HepG2 (cell line): ENCODE measurements at regions not wholly inside any gene's neighbourhood (a gene's known extent, or its start where the extent isn't known, plus 50 kb on each side); places are given as distances from the start of the nearest gene placed in this dataset.

ENCODE experiments used
- ATAC-seq: fragments of 200-7000 bp; cut with Tn5 transposase; 3 replicates; pipeline ENCODE4 v1.9.1; 2020; ENCODE audit warnings: mild to moderate bottlenecking, moderate library complexity
- BruUV-seq: library from RNA; stranded (reverse); fragments of 400-500 nt; replicated peaks from 2 replicates; lab custom pipeline; 2021; lab: Mats Ljungman, UMichigan
- CTCF ChIA-PET: fragments of 300-600 bp; formaldehyde crosslinking; extraction: SDS; loops from one replicate; lab custom pipeline; 2021; ENCODE audit warnings: low total read pairs, inconsistent platforms, low intra/inter-chr PET ratio; lab: Yijun Ruan, JAX
- POLR2A ChIA-PET: fragments of 350-600 bp; sonication (Branson Sonifier 250); formaldehyde crosslinking; loops from one replicate; lab custom pipeline; 2020; ENCODE audit warnings: antibody characterized with exemption, inconsistent platforms; lab: Yijun Ruan, JAX
- DNase-seq: peaks from one replicate; pipeline ENCODE4 v3.0.0-alpha.2; 2015; ENCODE audit warnings: low spot score
- FAIRE-seq: peaks from 3 replicates; lab custom pipeline; 2011; peaks lifted over from hg19 to GRCh38; lab: Jason Lieb, UNC
- H2AFZ ChIP-seq: one replicate; pipeline ENCODE4 v1.6.1; 2011; ENCODE audit warnings: low read length, inconsistent platforms
- H3K27ac ChIP-seq: fragments of 300-600 bp; 3 replicates; pipeline ENCODE4 v1.8.0; 2011; ENCODE audit warnings: mixed run types, mild to moderate bottlenecking, mixed read lengths, low read length, inconsistent platforms; ENCODE audit not compliant: insufficient read depth; ENCODE audit errors: extremely low read length
- H3K27me3 ChIP-seq, 2 experiments: fragments of 200-600 bp in 1 of 2; 2 replicates in 1 of 2; 3 replicates in 1 of 2; pipeline versions ENCODE4 v1.6.0 to v1.8.0; 2011; ENCODE audit warnings: low read length in 2 of 2, mild to moderate bottlenecking in 2 of 2, moderate library complexity in 2 of 2, inconsistent platforms in 1 of 2; ENCODE audit not compliant: insufficient read depth in 2 of 2, control insufficient read depth in 1 of 2
- H3K36me3 ChIP-seq, 2 experiments: fragments of 200-600 bp in 1 of 2; replicated peaks in 1 of 2; 2 replicates in 1 of 2; 3 replicates in 1 of 2; pipeline versions ENCODE4 v1.5.1 to v1.8.0; 2011; ENCODE audit warnings: low read length in 2 of 2, inconsistent platforms in 1 of 2; ENCODE audit not compliant: insufficient read depth in 2 of 2, control insufficient read depth in 1 of 2
- H3K4me1 ChIP-seq: 2 replicates; pipeline ENCODE4 v1.5.1; 2012; ENCODE audit warnings: low read length, inconsistent platforms; ENCODE audit not compliant: insufficient read depth
- H3K4me2 ChIP-seq: 2 replicates; pipeline ENCODE4 v1.6.0; 2011; ENCODE audit warnings: low read depth, low read length, inconsistent platforms
- H3K4me3 ChIP-seq, 3 experiments: fragments of 200-600 bp in 1 of 3; sonication (generic), shearing (Covaris generic) in 1 of 3; replicated peaks in 1 of 3; 2 replicates each; pipeline ENCODE4 v1.5.1; 2011 to 2016; ENCODE audit warnings: low read length in 3 of 3, inconsistent platforms in 2 of 3, low read depth in 2 of 3, mild to moderate bottlenecking in 2 of 3, control low read depth in 1 of 3, mixed read lengths in 1 of 3; ENCODE audit not compliant: insufficient read depth in 1 of 3
- H3K79me2 ChIP-seq: one replicate; pipeline ENCODE4 v1.6.1; 2011; ENCODE audit warnings: low read length, inconsistent platforms; ENCODE audit not compliant: insufficient read depth
- H3K9ac ChIP-seq: 2 replicates; pipeline ENCODE4 v1.6.0; 2011; ENCODE audit warnings: mild to moderate bottlenecking, low read depth, low read length, inconsistent platforms; ENCODE audit not compliant: insufficient read depth
- H3K9me3 ChIP-seq: 2 replicates; pipeline ENCODE4 v1.5.1; 2012; ENCODE audit warnings: mild to moderate bottlenecking, low read length
- H4K20me1 ChIP-seq: 2 replicates; pipeline ENCODE4 v1.6.0; 2011; ENCODE audit warnings: inconsistent platforms, mild to moderate bottlenecking, low read length, moderate library complexity; ENCODE audit not compliant: insufficient read depth
- BRD4 ChIP-seq: sonication (generic); formaldehyde crosslinking; IDR thresholded peaks from 2 replicates; pipeline ENCODE4 v1.4.0; 2020; ENCODE audit warnings: missing genetic modification reagents
- CHD2 ChIP-seq: IDR thresholded peaks from 2 replicates; pipeline ENCODE4 v1.6.1; 2011; ENCODE audit warnings: low read depth, low read length, improper control_type of control experiment
- FOXA1 ChIP-seq, 2 experiments: fragments of 450-650 bp in 1 of 2; sonication (generic) in 1 of 2; formaldehyde crosslinking in 1 of 2; IDR thresholded peaks; 2 replicates each; pipeline versions ENCODE4 v1.4.0 to v1.6.1; 2016 to 2020; ENCODE audit warnings: missing genetic modification reagents in 1 of 2
- GTF3A ChIP-seq: sonication (generic); formaldehyde crosslinking; conservative IDR thresholded peaks from 2 replicates; pipeline ENCODE4 v1.4.0; 2020; ENCODE audit warnings: mild to moderate bottlenecking, missing genetic modification reagents
- NR1H2 ChIP-seq: sonication (generic); formaldehyde crosslinking; IDR thresholded peaks from 2 replicates; pipeline ENCODE4 v1.8.1; 2022; ENCODE audit warnings: low read depth, missing genetic modification reagents, borderline replicate concordance
- PBX3 ChIP-seq: sonication (generic); formaldehyde crosslinking; IDR thresholded peaks from 2 replicates; pipeline ENCODE4 v1.8.1; 2023; ENCODE audit warnings: missing genetic modification reagents, inconsistent platforms, borderline replicate concordance
- PREB ChIP-seq: sonication (generic); formaldehyde crosslinking; IDR thresholded peaks from 2 replicates; pipeline ENCODE4 v1.4.0; 2020; ENCODE audit warnings: missing genetic modification reagents
- RAD21 ChIP-seq: fragments of 450-650 bp; formaldehyde crosslinking; IDR thresholded peaks from 2 replicates; pipeline ENCODE4 v1.5.0; 2020; ENCODE audit warnings: mild to moderate bottlenecking
- ZNF382 ChIP-seq: sonication (generic); formaldehyde crosslinking; IDR thresholded peaks from 2 replicates; pipeline ENCODE4 v1.5.0; 2020; ENCODE audit warnings: missing genetic modification reagents, mild to moderate bottlenecking, borderline replicate concordance
- ZNF557 ChIP-seq: sonication (generic); formaldehyde crosslinking; IDR thresholded peaks from 2 replicates; pipeline ENCODE4 v1.4.0; 2020; ENCODE audit warnings: missing genetic modification reagents
- ZNF720 ChIP-seq: sonication (generic); formaldehyde crosslinking; IDR thresholded peaks from 2 replicates; pipeline ENCODE4 v1.4.0; 2020; ENCODE audit warnings: missing genetic modification reagents
- WGBS: methylation state at CpG from one replicate; pipeline ENCODE4 v1.1.6; 2017; ENCODE audit warnings: low lambda C conversion rate; 5-methylcytosine and 5-hydroxymethylcytosine counted together
- in situ Hi-C: cut with HindIII; loops from 2 replicates; pipeline ENCODE4 v1.10.0; 2017; ENCODE audit warnings: low pct_unique_long_range_greater_than_20kb; ENCODE audit not compliant: extremely low pct_ligation_motif_present
- intact Hi-C: fragments of 100-400 bp; cut with micrococcal nuclease; formaldehyde crosslinking; loops from one replicate; pipeline ENCODE4 v1.10.0; 2022; ENCODE audit not compliant: unreplicated experiment
- TF ChIP-seq, protein P1 (sequence below): sonication (generic); formaldehyde crosslinking; IDR thresholded peaks from 2 replicates; pipeline ENCODE4 v1.5.0; 2020; ENCODE audit warnings: mild to moderate bottlenecking, missing genetic modification reagents, borderline replicate concordance
- TF ChIP-seq, protein P2 (sequence below): sonication (generic); formaldehyde crosslinking; IDR thresholded peaks from 2 replicates; pipeline ENCODE4 v1.5.0; 2020; ENCODE audit warnings: missing genetic modification reagents

DNA sequence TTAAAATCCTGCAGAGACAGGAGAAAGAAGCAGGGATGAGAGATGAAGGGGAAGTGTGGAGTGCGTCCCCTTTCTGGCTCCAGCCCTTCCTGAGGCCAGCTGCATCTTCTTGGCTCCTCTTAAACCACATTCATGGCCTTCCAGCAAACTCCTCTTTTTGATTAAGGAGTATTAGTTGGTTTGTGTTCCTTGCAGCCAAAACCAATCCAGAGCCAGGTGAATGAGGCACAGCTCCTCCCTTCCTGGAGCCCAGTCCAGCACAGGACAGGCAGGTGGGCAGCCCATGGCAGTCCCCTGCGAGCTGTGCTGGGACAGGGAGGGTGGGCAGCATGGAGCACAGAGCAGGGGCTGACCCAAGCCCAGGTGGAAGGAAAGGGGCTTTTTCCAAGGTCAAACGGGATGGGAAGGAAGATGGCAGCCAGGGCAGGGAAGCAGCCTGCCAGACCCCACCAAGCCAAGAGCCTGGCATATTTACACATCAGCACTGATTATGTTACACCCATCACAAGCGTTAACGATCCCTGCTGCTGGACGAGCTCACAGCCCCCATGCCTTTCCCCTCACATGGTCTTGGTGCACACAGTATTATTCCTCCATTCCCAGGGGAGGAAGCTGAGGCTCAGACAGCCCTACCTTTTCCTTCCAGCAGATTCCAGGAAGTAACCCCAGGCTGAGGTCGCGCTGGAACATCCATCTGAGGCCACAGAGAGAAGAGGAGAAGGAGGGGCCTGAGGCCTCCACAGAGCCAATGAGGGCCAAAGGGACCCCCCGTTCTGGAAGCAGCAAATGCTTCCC lies 175.6 kb downstream of the SMAD6 start (continued):
- TF ChIP-seq PREB = no peak

- Histone ChIP-seq H3K27ac (no peak overlapping the region), H3K36me3 (no peaks in the 10 kb centered on the region), H3K27me3 (peaks cover 3 to 23% of the 10 kb centered on the region in 2 experiments; a peak in 2 of 5 replicates), H3K4me3 (no peak overlapping the region), H3K9ac (no peak overlapping the region), H3K79me2 (no peaks in the 10 kb centered on the region), H3K9me3 (no peaks in the 10 kb centered on the region), H3K4me2 (no peak overlapping the region), H2AFZ (no peak overlapping the region), H3K4me1 (peaks cover 10% of the 10 kb centered on the region), H4K20me1 (no peaks in the 10 kb centered on the region)
- no peak for TF ChIP-seq GTF3A (CRISPR knock-in tag)
- no peak for TF ChIP-seq PBX3
- no peak for TF ChIP-seq BRD4 (CRISPR knock-in tag)
- TF ChIP-seq, protein P1, sequence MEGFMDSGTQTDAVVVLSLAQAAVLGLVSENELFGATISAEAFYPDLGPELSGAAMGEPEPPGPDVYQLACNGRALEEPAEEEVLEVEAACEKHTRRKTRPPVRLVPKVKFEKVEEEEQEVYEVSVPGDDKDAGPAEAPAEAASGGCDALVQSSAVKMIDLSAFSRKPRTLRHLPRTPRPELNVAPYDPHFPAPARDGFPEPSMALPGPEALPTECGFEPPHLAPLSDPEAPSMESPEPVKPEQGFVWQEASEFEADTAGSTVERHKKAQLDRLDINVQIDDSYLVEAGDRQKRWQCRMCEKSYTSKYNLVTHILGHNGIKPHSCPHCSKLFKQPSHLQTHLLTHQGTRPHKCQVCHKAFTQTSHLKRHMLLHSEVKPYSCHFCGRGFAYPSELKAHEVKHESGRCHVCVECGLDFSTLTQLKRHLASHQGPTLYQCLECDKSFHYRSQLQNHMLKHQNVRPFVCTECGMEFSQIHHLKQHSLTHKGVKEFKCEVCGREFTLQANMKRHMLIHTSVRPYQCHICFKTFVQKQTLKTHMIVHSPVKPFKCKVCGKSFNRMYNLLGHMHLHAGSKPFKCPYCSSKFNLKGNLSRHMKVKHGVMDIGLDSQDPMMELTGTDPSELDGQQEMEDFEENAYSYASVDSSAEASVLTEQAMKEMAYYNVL (CRISPR knock-in tag) = no peak
- no peak for TF ChIP-seq ZNF382 (CRISPR knock-in tag)
- no peak for TF ChIP-seq ZNF720 (CRISPR knock-in tag)
- no peak for TF ChIP-seq RAD21
- TF ChIP-seq, protein P2, sequence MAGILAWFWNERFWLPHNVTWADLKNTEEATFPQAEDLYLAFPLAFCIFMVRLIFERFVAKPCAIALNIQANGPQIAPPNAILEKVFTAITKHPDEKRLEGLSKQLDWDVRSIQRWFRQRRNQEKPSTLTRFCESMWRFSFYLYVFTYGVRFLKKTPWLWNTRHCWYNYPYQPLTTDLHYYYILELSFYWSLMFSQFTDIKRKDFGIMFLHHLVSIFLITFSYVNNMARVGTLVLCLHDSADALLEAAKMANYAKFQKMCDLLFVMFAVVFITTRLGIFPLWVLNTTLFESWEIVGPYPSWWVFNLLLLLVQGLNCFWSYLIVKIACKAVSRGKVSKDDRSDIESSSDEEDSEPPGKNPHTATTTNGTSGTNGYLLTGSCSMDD (CRISPR knock-in tag) = no peak
- TF ChIP-seq ZNF557 = no peak
- TF ChIP-seq FOXA1 (IDR thresholded peaks at IDR 0.05) = no peak
- no peak for TF ChIP-seq FOXA1 (CRISPR knock-in tag; IDR thresholded peaks at IDR 0.05)
- no peak for TF ChIP-seq NR1H2 (CRISPR knock-in tag)
- no peak for TF ChIP-seq CHD2
- in situ Hi-C loops (no loop called here), intact Hi-C loops (no loop called here)
- no peak for ATAC-seq
- POLR2A ChIA-PET = no interaction called here
- no TSS peak for BruUV-seq
- CTCF ChIA-PET = no interaction called here
- 36% methylated on average over 4 of the region's 4 CpGs for WGBS
- DNase-seq = no peak
- FAIRE-seq = no peak
Observed at GRCh38 chr15:66878761-66879160, 176.7 kb downstream of the SMAD6 start.
